ENCODE measurements at regions not wholly inside any gene's neighbourhood (a gene's known extent, or its start where the extent isn't known, plus 50 kb on each side); places are given as distances from the start of the nearest gene placed in this dataset.

DNA sequence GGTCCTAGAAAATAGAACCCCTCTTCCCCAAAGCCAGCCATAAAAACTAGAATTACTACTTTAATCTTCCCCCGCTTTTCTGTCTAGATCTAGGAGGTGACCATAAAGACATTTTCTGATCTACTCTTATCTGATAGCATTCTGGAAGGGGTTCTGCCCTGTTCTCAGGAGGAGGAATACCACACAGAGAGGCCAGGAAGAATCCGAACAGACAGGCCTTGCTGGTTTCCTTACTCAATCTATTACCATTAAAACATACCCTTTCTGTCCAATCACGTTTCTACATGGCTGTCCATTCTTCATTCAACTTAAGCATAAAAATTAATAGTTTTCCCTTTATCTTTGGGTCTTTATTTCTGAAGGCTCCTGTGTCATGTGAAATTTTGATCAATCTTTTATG is 198.7 kb downstream of the GPAT3 start:
- Histone ChIP-seq H3K27ac (ENCODE audit: low read depth) (no peak overlapping the region), H3K4me1 (ENCODE audit: insufficient read depth) (no peaks in the 10 kb centered on the region), H3K4me3 (no peak overlapping the region), H3K36me3 (ENCODE audit: insufficient read depth) (peaks cover 4% of the 10 kb centered on the region), H3K4me2 (no peak overlapping the region), H4K20me1 (replicated peaks; ENCODE audit: insufficient read depth) (no peaks in the 10 kb centered on the region), H2AFZ (peak overlapping the region; percentile 63; the same call in 1 of the 2 replicates), H3K79me2 (replicated peaks; ENCODE audit: insufficient read depth) (no peaks in the 10 kb centered on the region), H3K27me3 (ENCODE audit: insufficient read depth) (no peaks in the 10 kb centered on the region), H3F3A (replicated peaks; ENCODE audit: low read depth) (no peaks in the 10 kb centered on the region), H3K9me2 (ENCODE audit: insufficient read depth) (no peaks in the 10 kb centered on the region)
- no peak for ATAC-seq
- DNase-seq (ENCODE audit: low spot score), result no peak
- TF ChIP-seq JUNB (IDR thresholded peaks at IDR 0.05; ENCODE audit: unreplicated experiment) (no peak), CREB1 (CRISPR knock-in tag; IDR thresholded peaks at IDR 0.05; ENCODE audit: low read depth) (no peak), ZNF331 (CRISPR knock-in tag; IDR thresholded peaks at IDR 0.05; ENCODE audit: low read depth) (no peak), EZH2 (IDR thresholded peaks at IDR 0.05; ENCODE audit: low read depth, unreplicated experiment) (no peak), POLR2AphosphoS5 (IDR thresholded peaks at IDR 0.05; ENCODE audit: low read depth) (no peak), NANOG (IDR thresholded peaks at IDR 0.05; ENCODE audit: borderline replicate concordance) (no peak), EZH2phosphoT487 (IDR thresholded peaks at IDR 0.05; ENCODE audit: unreplicated experiment) (no peak), ZNF114 (CRISPR knock-in tag; IDR thresholded peaks at IDR 0.05) (no peak), STAT1 (IDR thresholded peaks at IDR 0.05; ENCODE audit: unreplicated experiment) (no peak)
- TF ChIP-seq, protein P1, sequence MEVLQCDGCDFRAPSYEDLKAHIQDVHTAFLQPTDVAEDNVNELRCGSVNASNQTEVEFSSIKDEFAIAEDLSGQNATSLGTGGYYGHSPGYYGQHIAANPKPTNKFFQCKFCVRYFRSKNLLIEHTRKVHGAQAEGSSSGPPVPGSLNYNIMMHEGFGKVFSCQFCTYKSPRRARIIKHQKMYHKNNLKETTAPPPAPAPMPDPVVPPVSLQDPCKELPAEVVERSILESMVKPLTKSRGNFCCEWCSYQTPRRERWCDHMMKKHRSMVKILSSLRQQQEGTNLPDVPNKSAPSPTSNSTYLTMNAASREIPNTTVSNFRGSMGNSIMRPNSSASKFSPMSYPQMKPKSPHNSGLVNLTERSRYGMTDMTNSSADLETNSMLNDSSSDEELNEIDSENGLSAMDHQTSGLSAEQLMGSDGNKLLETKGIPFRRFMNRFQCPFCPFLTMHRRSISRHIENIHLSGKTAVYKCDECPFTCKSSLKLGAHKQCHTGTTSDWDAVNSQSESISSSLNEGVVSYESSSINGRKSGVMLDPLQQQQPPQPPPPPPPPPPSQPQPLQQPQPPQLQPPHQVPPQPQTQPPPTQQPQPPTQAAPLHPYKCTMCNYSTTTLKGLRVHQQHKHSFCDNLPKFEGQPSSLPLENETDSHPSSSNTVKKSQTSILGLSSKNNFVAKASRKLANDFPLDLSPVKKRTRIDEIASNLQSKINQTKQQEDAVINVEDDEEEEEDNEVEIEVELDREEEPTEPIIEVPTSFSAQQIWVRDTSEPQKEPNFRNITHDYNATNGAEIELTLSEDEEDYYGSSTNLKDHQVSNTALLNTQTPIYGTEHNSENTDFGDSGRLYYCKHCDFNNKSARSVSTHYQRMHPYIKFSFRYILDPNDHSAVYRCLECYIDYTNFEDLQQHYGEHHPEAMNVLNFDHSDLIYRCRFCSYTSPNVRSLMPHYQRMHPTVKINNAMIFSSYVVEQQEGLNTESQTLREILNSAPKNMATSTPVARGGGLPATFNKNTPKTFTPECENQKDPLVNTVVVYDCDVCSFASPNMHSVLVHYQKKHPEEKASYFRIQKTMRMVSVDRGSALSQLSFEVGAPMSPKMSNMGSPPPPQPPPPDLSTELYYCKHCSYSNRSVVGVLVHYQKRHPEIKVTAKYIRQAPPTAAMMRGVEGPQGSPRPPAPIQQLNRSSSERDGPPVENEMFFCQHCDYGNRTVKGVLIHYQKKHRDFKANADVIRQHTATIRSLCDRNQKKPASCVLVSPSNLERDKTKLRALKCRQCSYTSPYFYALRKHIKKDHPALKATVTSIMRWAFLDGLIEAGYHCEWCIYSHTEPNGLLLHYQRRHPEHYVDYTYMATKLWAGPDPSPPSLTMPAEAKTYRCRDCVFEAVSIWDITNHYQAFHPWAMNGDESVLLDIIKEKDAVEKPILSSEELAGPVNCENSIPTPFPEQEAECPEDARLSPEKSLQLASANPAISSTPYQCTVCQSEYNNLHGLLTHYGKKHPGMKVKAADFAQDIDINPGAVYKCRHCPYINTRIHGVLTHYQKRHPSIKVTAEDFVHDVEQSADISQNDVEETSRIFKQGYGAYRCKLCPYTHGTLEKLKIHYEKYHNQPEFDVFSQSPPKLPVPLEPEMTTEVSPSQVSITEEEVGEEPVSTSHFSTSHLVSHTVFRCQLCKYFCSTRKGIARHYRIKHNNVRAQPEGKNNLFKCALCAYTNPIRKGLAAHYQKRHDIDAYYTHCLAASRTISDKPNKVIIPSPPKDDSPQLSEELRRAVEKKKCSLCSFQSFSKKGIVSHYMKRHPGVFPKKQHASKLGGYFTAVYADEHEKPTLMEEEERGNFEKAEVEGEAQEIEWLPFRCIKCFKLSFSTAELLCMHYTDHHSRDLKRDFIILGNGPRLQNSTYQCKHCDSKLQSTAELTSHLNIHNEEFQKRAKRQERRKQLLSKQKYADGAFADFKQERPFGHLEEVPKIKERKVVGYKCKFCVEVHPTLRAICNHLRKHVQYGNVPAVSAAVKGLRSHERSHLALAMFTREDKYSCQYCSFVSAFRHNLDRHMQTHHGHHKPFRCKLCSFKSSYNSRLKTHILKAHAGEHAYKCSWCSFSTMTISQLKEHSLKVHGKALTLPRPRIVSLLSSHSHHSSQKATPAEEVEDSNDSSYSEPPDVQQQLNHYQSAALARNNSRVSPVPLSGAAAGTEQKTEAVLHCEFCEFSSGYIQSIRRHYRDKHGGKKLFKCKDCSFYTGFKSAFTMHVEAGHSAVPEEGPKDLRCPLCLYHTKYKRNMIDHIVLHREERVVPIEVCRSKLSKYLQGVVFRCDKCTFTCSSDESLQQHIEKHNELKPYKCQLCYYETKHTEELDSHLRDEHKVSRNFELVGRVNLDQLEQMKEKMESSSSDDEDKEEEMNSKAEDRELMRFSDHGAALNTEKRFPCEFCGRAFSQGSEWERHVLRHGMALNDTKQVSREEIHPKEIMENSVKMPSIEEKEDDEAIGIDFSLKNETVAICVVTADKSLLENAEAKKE (CRISPR knock-in tag; IDR thresholded peaks at IDR 0.05), result no peak
- TF ChIP-seq, protein P2, sequence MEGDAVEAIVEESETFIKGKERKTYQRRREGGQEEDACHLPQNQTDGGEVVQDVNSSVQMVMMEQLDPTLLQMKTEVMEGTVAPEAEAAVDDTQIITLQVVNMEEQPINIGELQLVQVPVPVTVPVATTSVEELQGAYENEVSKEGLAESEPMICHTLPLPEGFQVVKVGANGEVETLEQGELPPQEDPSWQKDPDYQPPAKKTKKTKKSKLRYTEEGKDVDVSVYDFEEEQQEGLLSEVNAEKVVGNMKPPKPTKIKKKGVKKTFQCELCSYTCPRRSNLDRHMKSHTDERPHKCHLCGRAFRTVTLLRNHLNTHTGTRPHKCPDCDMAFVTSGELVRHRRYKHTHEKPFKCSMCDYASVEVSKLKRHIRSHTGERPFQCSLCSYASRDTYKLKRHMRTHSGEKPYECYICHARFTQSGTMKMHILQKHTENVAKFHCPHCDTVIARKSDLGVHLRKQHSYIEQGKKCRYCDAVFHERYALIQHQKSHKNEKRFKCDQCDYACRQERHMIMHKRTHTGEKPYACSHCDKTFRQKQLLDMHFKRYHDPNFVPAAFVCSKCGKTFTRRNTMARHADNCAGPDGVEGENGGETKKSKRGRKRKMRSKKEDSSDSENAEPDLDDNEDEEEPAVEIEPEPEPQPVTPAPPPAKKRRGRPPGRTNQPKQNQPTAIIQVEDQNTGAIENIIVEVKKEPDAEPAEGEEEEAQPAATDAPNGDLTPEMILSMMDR (conservative IDR thresholded peaks at IDR 0.05; ENCODE audit: low read depth in 2 of 2), result no peak
- TF ChIP-seq, protein P3, sequence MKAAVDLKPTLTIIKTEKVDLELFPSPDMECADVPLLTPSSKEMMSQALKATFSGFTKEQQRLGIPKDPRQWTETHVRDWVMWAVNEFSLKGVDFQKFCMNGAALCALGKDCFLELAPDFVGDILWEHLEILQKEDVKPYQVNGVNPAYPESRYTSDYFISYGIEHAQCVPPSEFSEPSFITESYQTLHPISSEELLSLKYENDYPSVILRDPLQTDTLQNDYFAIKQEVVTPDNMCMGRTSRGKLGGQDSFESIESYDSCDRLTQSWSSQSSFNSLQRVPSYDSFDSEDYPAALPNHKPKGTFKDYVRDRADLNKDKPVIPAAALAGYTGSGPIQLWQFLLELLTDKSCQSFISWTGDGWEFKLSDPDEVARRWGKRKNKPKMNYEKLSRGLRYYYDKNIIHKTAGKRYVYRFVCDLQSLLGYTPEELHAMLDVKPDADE (IDR thresholded peaks at IDR 0.05), result no peak
- TF ChIP-seq, protein P4, sequence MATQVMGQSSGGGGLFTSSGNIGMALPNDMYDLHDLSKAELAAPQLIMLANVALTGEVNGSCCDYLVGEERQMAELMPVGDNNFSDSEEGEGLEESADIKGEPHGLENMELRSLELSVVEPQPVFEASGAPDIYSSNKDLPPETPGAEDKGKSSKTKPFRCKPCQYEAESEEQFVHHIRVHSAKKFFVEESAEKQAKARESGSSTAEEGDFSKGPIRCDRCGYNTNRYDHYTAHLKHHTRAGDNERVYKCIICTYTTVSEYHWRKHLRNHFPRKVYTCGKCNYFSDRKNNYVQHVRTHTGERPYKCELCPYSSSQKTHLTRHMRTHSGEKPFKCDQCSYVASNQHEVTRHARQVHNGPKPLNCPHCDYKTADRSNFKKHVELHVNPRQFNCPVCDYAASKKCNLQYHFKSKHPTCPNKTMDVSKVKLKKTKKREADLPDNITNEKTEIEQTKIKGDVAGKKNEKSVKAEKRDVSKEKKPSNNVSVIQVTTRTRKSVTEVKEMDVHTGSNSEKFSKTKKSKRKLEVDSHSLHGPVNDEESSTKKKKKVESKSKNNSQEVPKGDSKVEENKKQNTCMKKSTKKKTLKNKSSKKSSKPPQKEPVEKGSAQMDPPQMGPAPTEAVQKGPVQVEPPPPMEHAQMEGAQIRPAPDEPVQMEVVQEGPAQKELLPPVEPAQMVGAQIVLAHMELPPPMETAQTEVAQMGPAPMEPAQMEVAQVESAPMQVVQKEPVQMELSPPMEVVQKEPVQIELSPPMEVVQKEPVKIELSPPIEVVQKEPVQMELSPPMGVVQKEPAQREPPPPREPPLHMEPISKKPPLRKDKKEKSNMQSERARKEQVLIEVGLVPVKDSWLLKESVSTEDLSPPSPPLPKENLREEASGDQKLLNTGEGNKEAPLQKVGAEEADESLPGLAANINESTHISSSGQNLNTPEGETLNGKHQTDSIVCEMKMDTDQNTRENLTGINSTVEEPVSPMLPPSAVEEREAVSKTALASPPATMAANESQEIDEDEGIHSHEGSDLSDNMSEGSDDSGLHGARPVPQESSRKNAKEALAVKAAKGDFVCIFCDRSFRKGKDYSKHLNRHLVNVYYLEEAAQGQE (IDR thresholded peaks at IDR 0.05; ENCODE audit: unreplicated experiment), result no peak
- H3K9me3 Mint-ChIP-seq, result peaks cover 5% of the 10 kb centered on the region; the same call in 2 of the 3 replicates
- no peaks in the 10 kb centered on the region for H3K36me3 Mint-ChIP-seq (ENCODE audit: low read depth)
- no peaks in the 10 kb centered on the region for H3K27me3 Mint-ChIP-seq (ENCODE audit: insufficient read depth, low read depth, poor library complexity)
- H3K4me3 Mint-ChIP-seq, result no peak overlapping the region
- H3K27ac Mint-ChIP-seq, result no peak overlapping the region
- no peaks in the 10 kb centered on the region for H3K4me1 Mint-ChIP-seq

All from GM23338 (cell line).